Endometrium (tissue), 2 donors: ENCODE measurements at regions not wholly inside any gene's neighbourhood (a gene's known extent, or its start where the extent isn't known, plus 50 kb on each side); places are given as distances from the start of the nearest gene placed in this dataset.
"Not testable (repeated sequence)": the region's sequence is repeated elsewhere in the genome, so short reads cannot be mapped to it uniquely, and the experiment has no call there.

ENCODE experiments used
- FAIRE-seq: peaks from 2 replicates; lab custom pipeline; 2012; peaks lifted over from hg19 to GRCh38; lab: Jason Lieb, UNC
- donor health status: control.
- donor health status: control.

DNA sequence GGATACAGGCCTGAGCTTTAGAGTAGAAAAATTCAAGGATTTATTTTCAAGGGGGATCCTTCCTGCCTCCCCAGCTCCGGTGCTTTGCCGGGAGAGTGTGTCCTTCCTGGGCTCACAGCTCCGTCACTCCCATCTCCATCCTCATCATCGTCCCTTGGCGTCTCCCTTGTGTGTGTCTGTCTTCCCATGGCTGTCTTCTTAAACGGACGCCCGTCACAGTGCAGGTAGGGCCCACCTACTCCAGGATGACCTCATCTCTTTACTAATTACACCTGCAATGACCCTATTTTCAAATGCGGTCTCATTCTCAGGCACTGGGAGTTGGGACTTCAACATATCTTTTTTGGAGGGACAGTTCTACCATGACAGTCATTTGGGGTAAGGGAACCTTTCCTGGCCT is 320.3 kb upstream of the C1orf174 start:
- no peak for FAIRE-seq

DNA sequence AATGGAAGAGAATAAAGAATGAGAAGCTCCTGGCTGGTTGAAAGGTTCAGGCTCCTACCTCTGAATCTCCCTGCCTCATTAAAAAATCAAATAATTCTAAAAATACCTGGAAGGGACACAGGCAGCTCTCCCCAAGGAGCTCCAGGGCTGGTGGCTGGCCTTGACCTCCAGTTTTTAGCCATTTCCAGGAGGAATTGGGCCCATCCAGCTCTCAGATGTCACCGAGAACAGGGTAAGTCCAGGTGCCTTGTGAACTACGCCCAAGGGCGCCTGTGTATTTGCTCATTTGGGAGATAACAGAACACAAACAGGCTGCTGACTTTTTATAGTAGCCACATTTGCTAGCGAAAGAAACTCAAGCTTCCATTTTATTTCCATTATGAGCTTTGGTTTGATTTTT is 321.0 kb upstream of the C1orf174 start:
- no peak for FAIRE-seq

DNA sequence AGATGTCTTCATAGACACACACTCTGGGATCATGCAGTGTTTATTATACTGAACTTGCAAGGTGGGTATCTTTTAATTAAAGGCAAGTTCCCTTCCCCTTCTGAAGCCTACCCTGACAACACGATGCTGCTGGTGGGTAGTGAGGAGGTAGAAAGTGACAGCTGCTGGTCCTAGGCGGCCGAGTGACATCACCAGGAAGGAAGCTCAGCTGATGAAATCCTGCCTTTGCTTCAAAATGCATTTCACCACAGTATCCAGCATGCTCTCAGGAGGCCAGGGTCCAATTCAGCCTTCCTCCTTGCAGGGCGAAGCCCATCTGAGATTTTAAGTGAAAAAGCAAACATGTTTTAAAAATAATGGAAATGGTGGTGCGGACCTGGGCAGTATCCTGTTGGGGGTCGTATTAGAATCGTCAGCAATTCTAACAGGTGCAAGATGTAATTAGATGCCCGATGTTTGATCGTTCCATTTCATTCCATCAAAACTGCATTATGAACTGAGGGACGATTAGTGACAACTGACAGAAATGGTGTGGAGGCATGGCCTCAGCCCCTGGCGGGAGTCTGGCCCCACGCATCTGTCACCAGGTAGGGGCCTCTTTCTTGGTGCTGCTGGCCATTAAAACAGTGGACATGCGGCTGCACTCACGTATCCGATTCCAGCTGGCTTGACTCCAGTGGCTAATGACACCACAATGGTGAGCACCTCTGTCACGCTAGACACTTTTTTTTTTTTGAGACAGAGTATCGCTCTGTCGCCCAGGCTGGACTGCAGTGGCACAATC is 324.8 kb upstream of the C1orf174 start:
- FAIRE-seq = no peak

DNA sequence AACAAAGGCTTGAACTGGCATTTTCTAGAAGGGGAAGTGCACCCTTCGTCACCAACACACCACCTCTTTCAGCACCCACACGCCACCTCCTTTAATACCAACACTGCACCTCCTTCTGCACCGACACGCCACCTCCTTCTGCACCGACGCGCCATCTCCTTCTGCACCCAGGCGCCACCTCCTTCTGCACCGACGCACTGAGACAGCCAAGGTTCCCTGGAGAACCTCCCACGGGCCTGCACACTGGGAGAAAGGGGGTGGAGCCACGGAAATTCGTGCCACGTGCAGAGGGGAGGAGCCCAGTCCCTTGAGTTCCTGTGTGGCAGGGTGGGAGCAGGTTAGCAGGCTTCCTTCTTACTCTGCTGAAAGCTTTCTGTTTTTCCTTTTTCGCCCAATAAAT is 327.9 kb upstream of the C1orf174 start:
- FAIRE-seq = no peak

DNA sequence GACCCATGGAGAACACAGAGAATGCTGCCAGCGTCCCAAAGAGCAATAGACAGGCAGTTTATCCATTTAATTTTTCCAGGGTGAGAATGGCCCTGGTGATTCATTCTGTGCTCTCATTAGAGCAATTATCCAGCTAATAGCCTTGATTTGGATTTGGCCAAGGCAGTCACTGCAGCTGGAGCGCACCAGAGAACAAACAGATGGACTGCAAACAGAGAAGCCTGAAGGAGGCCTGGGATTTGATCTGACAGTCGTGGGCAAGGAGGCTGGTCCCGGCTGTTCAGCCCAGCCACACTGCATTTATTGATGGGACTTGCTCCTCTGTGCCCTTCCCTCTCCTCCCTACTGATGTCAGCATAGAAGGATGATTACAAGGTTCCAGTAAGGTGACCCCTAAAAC is 353.9 kb upstream of the C1orf174 start:
- FAIRE-seq = no peak

DNA sequence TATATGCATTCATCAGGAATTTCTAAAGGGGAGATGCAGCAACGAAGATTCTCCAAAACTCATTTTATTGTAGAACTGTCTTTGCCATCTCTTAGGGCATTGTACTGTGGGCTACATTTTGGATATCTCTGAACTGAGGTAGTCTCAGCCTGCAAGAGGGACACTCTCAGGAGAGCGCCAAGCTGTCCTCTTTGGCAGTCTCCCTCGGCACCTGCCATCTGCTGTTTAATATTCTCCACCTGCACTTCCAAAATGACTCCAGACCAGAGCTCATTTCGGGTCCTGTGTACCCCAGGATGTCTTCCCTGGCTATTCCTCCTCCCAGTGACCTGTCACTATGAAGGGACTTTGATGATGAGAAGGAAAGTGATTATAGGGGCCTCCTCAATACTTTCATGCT is 356.3 kb upstream of the C1orf174 start:
- no peak for FAIRE-seq

DNA sequence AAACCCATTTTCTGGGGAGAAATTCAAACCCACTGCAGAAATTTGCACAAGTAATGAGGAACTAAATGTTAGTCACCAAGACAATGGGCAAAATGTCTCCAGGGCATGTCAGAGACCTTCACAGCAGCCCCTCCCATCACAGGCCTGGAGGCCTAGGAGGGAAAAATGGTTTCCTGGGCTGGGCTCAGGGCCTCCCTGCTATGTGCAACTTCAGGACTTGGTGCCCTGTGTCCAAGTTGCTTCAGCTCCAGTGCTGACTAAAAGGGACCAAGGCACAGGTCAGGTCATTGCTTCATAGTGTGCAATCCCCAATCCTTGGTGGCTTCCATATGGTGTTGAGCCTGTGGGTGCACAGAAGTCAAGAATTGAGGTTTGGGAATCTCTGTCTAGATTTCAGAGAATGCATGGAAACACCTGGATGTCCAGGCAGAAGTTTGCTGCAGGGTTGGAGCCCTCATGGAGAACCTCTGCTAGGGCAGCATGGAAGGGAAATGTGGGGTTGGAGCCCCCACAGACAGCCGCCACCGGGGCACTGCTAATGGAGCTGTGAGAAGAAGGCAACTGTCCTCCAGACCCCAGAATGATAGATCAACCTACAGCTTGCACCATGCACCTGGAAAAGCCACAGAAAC is 358.2 kb upstream of the C1orf174 start:
- not testable (repeated sequence) for FAIRE-seq

DNA sequence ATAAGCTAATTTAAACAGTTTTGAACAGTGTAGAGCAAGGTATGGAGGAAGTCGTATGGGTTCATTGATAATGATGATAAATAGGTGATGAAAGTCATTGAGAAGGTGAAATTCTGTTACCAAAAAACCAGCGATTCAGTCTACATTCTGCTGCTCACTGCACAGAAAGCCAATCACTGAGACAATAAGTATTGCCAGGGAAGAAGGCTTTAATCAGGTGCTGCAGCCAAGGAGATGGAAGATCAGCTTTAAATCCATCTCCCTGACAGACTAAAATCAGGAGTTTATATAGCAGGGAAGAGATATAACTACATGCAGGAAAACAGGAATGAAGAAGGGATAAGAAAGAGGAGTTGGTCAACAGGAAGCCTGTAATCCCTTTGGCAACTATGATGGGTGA is 361.3 kb upstream of the C1orf174 start:
- FAIRE-seq = no peak

DNA sequence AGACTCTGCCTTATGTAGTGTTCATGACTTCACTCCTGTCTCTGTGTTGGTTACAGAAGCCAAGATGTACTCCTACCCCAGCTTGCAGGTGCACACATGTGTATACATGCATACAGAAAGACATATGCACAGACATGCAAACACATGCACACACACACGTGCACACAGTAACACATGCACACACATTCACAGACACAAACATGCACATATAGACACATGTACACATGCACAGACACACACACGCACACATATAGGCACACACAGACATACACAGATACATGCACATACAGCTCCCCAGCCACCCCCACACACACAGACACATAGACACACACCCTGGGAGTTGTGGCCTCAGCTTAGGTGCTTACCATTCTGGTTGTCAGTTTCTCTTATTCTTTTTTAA is 362.6 kb upstream of the C1orf174 start:
- FAIRE-seq = no peak

DNA sequence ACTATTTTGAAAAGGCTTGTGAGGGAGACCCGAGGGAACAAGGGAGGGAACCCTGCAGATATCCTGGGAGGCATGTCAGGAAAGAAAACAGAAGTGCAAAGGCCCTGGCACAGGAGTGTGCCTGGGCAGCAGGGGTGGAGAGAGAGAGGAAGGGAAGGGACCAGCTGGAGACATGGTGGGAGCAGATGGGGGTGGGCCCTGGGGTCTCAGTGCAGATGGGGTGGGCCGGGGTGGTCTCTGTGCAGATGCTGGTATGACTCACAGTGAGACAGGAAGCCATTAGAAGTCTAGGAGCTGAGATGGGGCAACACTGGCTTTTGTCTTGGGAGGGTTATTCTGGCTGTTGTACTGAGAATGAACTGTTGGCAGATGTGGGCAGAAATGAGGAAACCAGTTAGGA is 363.6 kb upstream of the C1orf174 start:
- FAIRE-seq = no peak

DNA sequence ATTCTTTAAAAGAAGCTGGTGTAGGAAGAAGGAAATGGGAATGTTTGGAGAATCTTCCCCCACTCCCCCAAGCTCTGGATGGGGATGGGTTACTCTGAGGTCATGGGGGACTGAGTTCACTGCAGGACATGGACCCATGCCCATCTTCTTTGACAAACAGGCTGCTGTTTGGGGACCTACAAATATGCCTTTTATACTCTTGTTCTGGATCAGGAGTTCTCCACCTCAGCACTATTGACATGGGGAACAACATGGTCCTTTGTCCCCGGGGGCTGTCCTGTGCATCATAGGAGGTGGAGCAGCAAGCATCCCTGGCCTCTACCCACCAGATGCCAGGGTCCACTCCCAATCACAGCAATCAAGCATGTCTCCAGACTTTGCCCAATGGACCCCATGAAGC is 365.8 kb upstream of the C1orf174 start:
- FAIRE-seq = no peak

DNA sequence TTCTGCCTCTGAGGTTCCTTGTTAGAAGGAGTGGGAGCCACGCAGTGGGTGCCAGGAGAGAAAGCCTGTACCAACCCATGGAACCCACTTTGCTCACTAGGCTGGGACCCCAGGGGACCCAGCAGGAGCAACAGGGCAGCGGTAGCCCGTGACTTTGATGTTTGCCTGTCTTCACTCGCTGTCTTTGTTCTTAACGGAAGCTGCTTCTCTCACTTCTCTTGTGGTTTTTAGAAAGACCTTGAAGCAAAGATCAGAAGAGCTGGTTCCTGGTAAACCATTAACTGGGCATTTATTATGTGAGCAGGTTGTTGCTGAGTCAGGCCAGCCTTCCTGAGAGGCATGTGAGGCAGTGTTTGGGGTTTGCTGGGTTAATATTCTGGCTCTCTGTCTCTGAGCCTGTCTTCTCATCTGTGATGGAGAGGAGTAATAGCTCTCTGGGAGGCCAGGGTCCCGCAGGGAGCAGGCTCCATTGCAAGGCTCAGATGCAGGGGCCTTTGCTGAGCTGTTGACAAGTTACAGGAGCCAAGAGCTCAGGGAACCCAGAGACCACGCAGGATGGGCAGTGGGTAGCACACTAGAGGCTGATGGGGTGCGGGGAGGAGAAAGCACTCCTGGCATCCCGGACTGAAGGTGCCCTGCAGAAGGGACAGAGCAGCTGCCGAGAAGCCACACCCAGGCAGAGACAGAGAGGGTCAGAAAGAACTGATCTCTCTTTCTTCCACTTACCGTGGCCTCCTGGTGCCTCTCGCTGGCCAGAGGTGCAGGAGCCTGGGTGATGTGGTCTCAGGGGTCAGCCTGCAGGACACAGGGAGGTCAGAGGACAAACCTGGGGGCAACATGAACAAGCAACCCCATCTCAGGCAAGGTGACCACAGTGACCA is 367.5 kb upstream of the C1orf174 start:
- no peak for FAIRE-seq

DNA sequence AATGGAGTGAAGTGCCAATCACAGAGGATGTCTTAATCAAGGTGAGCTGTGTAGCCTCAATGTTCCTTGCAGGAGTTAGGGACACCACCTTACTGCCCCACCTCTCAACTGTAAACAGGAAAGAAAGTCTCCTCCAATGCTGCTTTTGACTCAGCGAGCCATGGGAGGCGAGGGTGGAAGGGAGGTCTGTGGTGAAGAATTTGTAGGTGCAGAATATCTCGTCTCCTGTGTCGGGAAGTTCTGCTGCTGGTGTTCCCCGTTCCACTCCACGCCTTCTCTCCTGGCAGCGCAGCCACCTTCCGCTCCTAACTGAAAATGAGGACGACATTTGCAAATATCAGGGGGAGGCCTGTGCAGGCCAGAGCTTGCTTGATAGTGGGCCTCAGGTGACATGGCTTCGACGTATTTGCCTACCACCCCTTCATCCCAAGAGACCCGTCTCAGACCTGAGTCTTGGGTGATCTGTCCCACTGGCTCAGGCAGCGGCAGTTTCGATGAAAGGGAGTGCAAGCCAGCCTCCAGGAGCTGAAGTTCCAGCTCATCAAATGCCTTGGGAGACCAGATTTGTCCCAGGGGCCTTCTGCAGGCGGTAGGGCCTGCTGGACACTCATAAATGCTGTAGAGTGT is 368.3 kb upstream of the C1orf174 start:
- FAIRE-seq = no peak

DNA sequence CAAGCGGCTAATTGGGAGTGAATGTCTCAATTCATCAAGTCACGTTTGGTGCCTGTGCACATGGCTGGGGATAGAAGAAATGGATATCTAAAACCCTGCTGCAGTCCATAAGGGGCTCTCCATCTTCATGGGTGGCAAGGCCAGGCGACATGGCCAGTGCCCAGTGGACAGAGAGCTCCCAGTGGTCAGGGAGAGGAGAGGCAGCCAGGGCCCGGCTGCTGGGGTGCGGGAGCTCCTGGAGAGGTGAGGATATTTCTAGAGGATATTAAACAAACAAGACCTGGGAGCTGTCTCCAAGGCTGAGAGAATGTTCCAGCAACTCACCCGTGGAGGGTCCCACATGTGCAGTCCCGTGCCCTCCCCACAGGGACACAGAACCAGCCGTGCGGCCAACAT is 368.8 kb upstream of the C1orf174 start:
- no peak for FAIRE-seq

DNA sequence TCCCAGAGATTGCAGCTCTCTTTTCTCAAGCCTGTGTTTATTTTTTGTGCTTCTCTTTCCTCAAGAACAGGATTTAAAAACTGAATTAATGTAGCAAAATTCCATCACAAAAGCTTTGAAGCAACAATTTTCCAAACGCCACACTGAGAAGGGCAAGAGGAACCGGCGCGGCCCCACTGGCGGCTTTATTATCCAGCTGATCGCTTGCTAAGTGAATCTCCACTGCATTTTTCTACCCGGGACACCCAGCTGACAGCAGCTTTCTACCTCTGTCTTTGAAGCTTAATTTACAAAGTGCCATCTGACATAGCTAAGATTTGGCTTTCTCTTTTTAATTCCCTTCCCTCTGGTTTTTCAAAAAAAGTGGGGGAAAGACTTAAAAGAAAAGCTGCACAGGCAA is 369.3 kb upstream of the C1orf174 start:
- FAIRE-seq = no peak

DNA sequence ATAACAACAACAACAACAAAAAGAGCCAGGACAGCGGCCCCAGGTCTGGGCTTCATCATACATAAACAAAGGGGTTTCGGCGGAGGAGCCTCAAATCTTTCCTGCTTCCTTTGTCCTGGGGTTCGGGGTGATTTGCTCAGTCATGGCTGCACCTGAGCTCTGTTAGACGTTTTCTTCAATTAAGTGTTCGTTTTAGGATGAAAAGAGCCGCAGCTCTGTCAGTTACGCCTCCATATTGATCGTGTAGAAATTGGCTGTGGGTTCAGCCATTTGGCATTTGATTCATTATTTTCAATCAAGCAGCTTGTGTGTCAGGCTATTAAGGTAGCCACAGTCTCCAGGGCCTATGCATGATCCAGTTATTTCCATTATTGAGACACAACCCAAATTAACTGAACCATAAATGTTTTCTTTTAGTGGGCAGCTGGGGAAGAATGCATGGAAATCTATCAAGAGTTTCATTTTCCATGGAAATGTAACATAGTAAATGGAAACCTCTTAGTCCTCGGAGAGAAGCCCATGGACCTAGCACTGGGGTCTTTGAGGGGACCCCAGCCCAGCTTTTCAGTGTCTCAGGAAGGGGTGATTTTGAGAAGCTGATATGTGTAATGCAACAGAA is 370.0 kb upstream of the C1orf174 start:
- FAIRE-seq = no peak

DNA sequence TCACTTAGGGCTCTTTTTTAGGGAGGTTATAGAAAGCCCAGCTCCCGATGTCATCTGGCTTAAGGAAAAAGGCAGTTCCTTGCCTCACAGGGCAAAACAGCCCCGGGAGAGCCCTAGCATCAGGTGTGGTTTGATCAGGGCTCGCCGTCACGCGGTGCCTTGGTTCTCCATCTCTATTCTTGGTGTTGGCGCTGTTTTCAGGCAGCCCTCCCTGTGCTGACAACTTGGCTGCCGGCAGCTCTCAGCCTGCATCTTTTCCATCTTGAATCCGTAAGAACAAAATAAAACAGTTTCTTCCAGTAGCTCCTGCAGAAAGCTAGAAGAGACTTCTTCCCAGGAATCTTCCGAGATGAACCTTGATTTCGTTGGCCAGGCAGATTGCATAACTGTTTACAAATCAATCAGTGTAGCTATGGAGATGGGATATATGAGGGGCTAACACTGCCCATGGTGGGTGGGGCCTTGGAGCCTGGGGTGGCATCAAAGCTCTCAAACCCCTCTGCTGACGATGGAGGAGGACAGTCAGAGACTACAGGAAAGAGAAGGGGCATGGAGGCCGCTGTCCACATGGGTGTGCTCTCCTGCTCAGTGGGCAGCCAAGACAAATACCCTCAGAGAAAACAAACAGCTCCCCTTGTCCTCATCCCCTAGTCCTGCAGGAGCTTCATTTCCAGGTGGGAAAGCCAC is 370.7 kb upstream of the C1orf174 start:
- FAIRE-seq = no peak

DNA sequence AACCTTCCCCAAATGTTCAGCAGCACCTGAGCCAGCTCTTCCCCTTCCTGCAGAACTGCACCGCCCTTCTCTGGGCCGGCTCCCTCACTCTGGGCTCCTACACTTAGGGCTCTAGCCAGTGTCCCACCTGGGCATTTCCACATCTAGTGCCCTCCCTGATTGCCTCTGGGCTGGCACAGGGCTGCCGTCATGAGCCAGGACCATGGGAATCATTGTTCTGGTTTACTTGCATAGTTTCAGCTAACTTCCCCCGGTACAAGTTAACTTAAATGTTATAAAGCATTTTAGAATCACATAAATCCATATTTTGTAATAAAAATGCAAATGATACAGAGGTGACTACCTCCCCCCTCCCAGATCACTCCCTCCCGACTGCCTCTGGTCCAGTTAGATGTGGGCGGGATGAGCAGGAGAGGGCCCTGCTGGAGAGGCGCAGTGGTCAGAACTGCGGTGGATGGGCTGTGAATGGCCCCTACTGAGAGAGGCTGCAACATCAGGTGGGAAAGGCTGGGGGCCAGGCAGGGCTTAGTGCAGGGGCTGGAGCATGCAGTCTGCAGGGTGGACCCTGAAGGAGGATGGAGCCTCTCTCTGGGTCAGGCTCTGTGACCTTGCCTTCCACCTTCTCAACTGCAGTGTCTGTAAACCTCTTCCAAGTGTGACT is 371.4 kb upstream of the C1orf174 start:
- no peak for FAIRE-seq

DNA sequence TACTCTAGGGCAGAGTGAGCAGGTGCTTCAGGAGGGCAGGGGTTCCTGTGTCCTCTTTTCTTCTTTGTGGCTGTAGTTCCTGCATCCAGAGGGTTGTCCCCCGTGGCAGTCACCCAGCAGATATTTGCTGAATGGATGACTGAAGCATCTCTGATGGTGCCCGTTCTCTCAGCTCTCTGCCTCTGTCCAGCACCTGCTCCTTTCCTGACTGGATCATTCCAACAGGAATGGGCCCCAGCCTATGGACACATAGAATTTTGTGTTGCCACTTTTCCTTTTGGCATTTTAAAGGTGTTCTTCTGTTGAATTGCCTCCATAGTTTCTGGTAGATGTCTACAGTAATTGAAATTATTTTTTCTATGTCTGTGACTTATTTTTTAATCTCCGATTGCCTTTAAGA is 372.5 kb upstream of the C1orf174 start:
- no peak for FAIRE-seq

DNA sequence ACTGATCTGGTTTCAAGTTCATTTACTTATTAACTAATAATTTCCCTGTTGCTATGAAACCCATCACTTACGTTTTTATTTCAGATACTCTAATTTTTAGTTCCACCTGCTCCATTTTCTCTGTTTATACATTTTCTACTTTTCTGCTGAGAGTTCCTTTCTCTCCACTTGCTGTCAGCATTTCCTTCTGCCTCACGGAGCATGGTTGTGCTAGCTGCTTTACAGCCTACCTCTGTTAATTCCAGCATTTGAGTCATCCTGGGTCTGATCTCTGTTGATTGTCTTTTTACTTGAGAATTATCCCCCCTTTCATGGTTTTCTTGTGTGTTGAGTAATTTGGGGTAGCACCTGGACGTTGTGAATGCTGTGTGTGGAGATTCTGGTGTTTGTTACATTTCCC is 373.2 kb upstream of the C1orf174 start:
- no peak for FAIRE-seq

DNA sequence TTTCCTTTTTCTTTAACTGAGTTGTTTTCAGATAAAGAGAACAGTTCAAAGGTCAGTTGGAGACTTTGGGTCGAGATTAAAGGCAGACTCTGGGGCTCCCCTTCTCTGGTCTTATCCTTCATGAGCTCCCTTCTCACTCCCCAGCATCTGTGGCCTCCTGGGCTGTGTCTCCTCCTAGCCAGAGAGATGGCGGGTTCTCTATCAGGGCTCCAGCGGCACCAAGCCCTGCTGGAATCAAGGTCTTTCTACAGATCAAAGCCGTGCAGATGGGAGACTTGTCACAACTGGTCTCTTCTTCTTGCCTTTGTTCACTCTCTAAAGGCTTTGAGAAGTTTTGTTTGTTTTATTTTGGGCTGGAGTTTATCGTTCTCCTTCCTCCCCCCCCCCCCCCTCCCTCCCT is 373.7 kb upstream of the C1orf174 start:
- FAIRE-seq = no peak
